ENCODE measurements at regions not wholly inside any gene's neighbourhood (a gene's known extent, or its start where the extent isn't known, plus 50 kb on each side); places are given as distances from the start of the nearest gene placed in this dataset.

DNA sequence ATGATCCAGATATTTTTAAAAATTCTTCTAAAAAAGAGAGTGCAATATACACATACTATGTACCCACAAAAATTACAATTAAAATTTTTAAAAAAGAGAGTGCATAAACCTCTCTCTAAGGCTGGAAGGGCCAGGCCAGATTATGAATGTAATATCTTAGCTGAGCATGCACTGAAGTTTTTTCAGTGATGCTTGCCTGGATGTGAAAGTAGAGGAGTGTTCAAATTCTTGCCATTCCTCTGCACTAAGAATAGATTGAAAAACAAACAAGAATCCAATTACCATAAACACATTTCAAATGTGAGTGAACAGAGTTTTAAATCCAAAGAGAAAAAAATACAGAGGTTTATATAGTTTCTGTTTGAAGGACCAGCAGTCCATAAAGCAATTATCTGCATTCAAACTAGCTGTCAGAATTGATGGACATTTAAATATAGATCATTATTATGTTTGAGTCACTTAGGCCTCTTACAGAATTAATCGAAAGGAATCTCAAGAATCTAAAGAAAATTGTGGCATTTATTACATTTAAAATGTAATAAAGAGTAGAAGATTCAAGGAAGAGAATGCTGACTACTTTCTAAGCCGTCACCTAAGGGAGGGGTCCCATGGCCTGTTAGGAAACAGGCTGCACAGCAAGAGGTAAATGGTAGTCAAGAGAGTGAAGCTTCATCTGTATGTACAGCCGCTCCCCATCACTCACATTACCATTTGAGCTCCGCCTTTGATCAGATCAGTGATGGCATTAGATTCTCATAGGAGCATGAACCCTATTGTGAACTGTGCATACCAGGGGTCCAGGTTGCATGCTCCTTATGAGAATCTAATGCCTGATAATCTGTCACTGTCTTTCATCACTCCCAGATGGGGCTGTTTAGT lies 159.3 kb upstream of the MDFIC2 start:
- Histone ChIP-seq H3K9me3 (ENCODE audit: low read length) (no peaks in the 10 kb centered on the region), H4K20me1 (ENCODE audit: insufficient read depth, low read length) (no peaks in the 10 kb centered on the region), H3K36me3 (ENCODE audit: insufficient read depth, low read length) (no peaks in the 10 kb centered on the region), H3K4me3 (ENCODE audit: low read depth, low read length, poor library complexity, severe bottlenecking) (no peak overlapping the region), H3K27ac (ENCODE audit: low read depth, low read length, poor library complexity, severe bottlenecking) (no peak overlapping the region), H3K4me1 (ENCODE audit: insufficient read depth, low read length, poor library complexity, severe bottlenecking) (no peaks in the 10 kb centered on the region), H3K9me2 (ENCODE audit: insufficient read depth, low read length) (no peaks in the 10 kb centered on the region), H3K79me2 (ENCODE audit: insufficient read depth, low read depth, low read length) (no peaks in the 10 kb centered on the region), H2AFZ (ENCODE audit: low read length) (no peak overlapping the region), H3K4me2 (ENCODE audit: low read length) (no peak overlapping the region)
- DNase-seq (ENCODE audit: low spot score): no peak
- ChIA-PET POLR2A (no interaction called here), CTCF (ENCODE audit: unreplicated experiment) (no interaction called here)
- BruUV-seq (replicated peaks): no TSS peak
- intact Hi-C loops (cut with micrococcal nuclease; ENCODE audit: unreplicated experiment): no loop called here
- TF ChIP-seq EZH2phosphoT487 (IDR thresholded peaks at IDR 0.05; ENCODE audit: borderline replicate concordance, low read depth, low read length): no peak
- no peak for TF ChIP-seq CTCF (conservative IDR thresholded peaks at IDR 0.05; ENCODE audit: low read length)

- ChIA-PET POLR2A (no interaction called here), CTCF (ENCODE audit: unreplicated experiment) (no interaction called here)
- Histone ChIP-seq H3K9me3 (ENCODE audit: low read length) (no peaks in the 10 kb centered on the region), H2AFZ (ENCODE audit: low read length) (no peak overlapping the region), H4K20me1 (ENCODE audit: insufficient read depth, low read length) (no peaks in the 10 kb centered on the region), H3K4me3 (ENCODE audit: low read depth, low read length, poor library complexity, severe bottlenecking) (no peak overlapping the region), H3K4me2 (ENCODE audit: low read length) (no peak overlapping the region), H3K79me2 (ENCODE audit: insufficient read depth, low read depth, low read length) (no peaks in the 10 kb centered on the region), H3K9me2 (ENCODE audit: insufficient read depth, low read length) (no peaks in the 10 kb centered on the region), H3K36me3 (ENCODE audit: insufficient read depth, low read length) (no peaks in the 10 kb centered on the region), H3K4me1 (ENCODE audit: insufficient read depth, low read length, poor library complexity, severe bottlenecking) (no peaks in the 10 kb centered on the region), H3K27ac (ENCODE audit: low read depth, low read length, poor library complexity, severe bottlenecking) (no peak overlapping the region)
- TF ChIP-seq CTCF (conservative IDR thresholded peaks at IDR 0.05; ENCODE audit: low read length): no peak
- TF ChIP-seq EZH2phosphoT487 (IDR thresholded peaks at IDR 0.05; ENCODE audit: borderline replicate concordance, low read depth, low read length): no peak
- no peak for DNase-seq (ENCODE audit: low spot score)
- no TSS peak for BruUV-seq (replicated peaks)
- intact Hi-C loops (cut with micrococcal nuclease; ENCODE audit: unreplicated experiment): no loop called here
These were observed 153.7 kb upstream of the MDFIC2 start for GRCh38 chr3:70466096-70466495.

- no peak for TF ChIP-seq EZH2phosphoT487 (IDR thresholded peaks at IDR 0.05; ENCODE audit: borderline replicate concordance, low read depth, low read length)
- no peak for TF ChIP-seq CTCF (conservative IDR thresholded peaks at IDR 0.05; ENCODE audit: low read length)
- H4K20me1 ChIP-seq (ENCODE audit: insufficient read depth, low read length): no peaks in the 10 kb centered on the region
These were observed 152.4 kb upstream of the MDFIC2 start for GRCh38 chr3:70464876-70465275.

More at GRCh38 chr3:70464876-70465275, 152.4 kb upstream of the MDFIC2 start:
- H3K27ac ChIP-seq (ENCODE audit: low read depth, low read length, poor library complexity, severe bottlenecking): no peak overlapping the region
- H3K4me3 ChIP-seq (ENCODE audit: low read depth, low read length, poor library complexity, severe bottlenecking): no peak overlapping the region
- intact Hi-C loops (cut with micrococcal nuclease; ENCODE audit: unreplicated experiment): no loop called here
- no peaks in the 10 kb centered on the region for H3K36me3 ChIP-seq (ENCODE audit: insufficient read depth, low read length)
- no peak for DNase-seq (ENCODE audit: low spot score)
- no peaks in the 10 kb centered on the region for H3K9me2 ChIP-seq (ENCODE audit: insufficient read depth, low read length)
- ChIA-PET CTCF (ENCODE audit: unreplicated experiment) (no interaction called here), POLR2A (interaction anchor here (0.6 kb wide), 1 partner anchor 636 kb away, joined by 3 read pairs; no protein-coding TSS in a partner anchor)
- no peaks in the 10 kb centered on the region for H3K79me2 ChIP-seq (ENCODE audit: insufficient read depth, low read depth, low read length)
- H3K4me2 ChIP-seq (ENCODE audit: low read length): no peak overlapping the region
- no peaks in the 10 kb centered on the region for H3K4me1 ChIP-seq (ENCODE audit: insufficient read depth, low read length, poor library complexity, severe bottlenecking)
- no peaks in the 10 kb centered on the region for H3K9me3 ChIP-seq (ENCODE audit: low read length)
- H2AFZ ChIP-seq (ENCODE audit: low read length): no peak overlapping the region
- BruUV-seq (replicated peaks): no TSS peak

Data from OCI-LY7 (cell line).